ENCODE measurements at regions not wholly inside any gene's neighbourhood (a gene's known extent, or its start where the extent isn't known, plus 50 kb on each side); places are given as distances from the start of the nearest gene placed in this dataset.
A peak's percentile ranks its signal among the peaks of the same experiment; 100 is the strongest.
"Not testable (repeated sequence)": the region's sequence is repeated elsewhere in the genome, so short reads cannot be mapped to it uniquely, and the experiment has no call there.

GRCh38 chr1:87981810-87982209 lies 653.1 kb downstream of the LMO4 start:
- Mint-ChIP-seq H3K4me3 (no peak overlapping the region), H3K4me1 (peaks cover 13% of the 10 kb centered on the region), H3K27ac (no peak overlapping the region), H3K9me3 (no peaks in the 10 kb centered on the region), H3K36me3 (ENCODE audit: low read depth) (no peaks in the 10 kb centered on the region), H3K27me3 (ENCODE audit: low read depth) (no peaks in the 10 kb centered on the region)
- TF ChIP-seq, protein P1, sequence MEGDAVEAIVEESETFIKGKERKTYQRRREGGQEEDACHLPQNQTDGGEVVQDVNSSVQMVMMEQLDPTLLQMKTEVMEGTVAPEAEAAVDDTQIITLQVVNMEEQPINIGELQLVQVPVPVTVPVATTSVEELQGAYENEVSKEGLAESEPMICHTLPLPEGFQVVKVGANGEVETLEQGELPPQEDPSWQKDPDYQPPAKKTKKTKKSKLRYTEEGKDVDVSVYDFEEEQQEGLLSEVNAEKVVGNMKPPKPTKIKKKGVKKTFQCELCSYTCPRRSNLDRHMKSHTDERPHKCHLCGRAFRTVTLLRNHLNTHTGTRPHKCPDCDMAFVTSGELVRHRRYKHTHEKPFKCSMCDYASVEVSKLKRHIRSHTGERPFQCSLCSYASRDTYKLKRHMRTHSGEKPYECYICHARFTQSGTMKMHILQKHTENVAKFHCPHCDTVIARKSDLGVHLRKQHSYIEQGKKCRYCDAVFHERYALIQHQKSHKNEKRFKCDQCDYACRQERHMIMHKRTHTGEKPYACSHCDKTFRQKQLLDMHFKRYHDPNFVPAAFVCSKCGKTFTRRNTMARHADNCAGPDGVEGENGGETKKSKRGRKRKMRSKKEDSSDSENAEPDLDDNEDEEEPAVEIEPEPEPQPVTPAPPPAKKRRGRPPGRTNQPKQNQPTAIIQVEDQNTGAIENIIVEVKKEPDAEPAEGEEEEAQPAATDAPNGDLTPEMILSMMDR (IDR thresholded peaks at IDR 0.05; ENCODE audit: unreplicated experiment in 3 of 3) = no peak

GRCh38 chr1:87983841-87984240 lies 655.2 kb downstream of the LMO4 start:
- H3K4me3 Mint-ChIP-seq = no peak overlapping the region
- H3K9me3 Mint-ChIP-seq = no peaks in the 10 kb centered on the region

GRCh38 chr1:87985071-87985470 lies 656.4 kb downstream of the LMO4 start:
- Mint-ChIP-seq H3K9me3 (no peaks in the 10 kb centered on the region), H3K4me1 (peaks cover 2% of the 10 kb centered on the region), H3K4me3 (no peak overlapping the region), H3K27ac (no peak overlapping the region), H3K36me3 (ENCODE audit: low read depth) (no peaks in the 10 kb centered on the region), H3K27me3 (ENCODE audit: low read depth) (no peaks in the 10 kb centered on the region)
- TF ChIP-seq, protein P1 (IDR thresholded peaks at IDR 0.05; ENCODE audit: unreplicated experiment in 3 of 3) = no peak

More at GRCh38 chr1:87983841-87984240, 655.2 kb downstream of the LMO4 start:
- H3K27me3 Mint-ChIP-seq (ENCODE audit: low read depth) = no peaks in the 10 kb centered on the region
- H3K27ac Mint-ChIP-seq = no peak overlapping the region
- TF ChIP-seq, protein P1 (IDR thresholded peaks at IDR 0.05; ENCODE audit: unreplicated experiment in 3 of 3) = no peak
- peaks cover 13% of the 10 kb centered on the region for H3K4me1 Mint-ChIP-seq
- no peaks in the 10 kb centered on the region for H3K36me3 Mint-ChIP-seq (ENCODE audit: low read depth)

- TF ChIP-seq, protein P1 (IDR thresholded peaks at IDR 0.05; ENCODE audit: unreplicated experiment in 3 of 3) = peak in 1 of 3 experiments; percentile 9
Measured at GRCh38 chr1:87986130-87986866, 657.6 kb downstream of the LMO4 start.

DNA sequence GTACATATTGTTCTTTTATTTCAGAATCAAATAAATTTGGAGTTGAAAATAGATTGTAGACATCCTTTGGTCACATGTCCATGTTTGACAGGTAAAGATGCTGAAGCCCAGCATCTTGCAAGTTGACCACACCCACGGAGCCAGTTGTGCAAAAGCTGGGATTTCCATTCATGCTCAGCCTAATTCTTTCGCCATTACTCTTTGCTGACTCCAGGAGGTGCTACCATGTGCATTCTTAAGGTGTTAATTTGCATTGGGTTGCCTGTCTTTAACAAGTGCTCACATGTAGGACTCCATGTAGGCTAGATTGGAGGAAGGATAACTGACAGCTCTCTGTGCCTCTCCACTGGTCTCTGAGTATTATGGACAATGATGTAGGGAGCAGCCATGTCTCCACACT lies 660.7 kb downstream of the LMO4 start:
- Mint-ChIP-seq H3K4me3 (no peak overlapping the region), H3K27me3 (ENCODE audit: low read depth) (no peaks in the 10 kb centered on the region), H3K36me3 (ENCODE audit: low read depth) (no peaks in the 10 kb centered on the region), H3K27ac (no peak overlapping the region), H3K4me1 (no peaks in the 10 kb centered on the region), H3K9me3 (no peaks in the 10 kb centered on the region)
- TF ChIP-seq, protein P1 (IDR thresholded peaks at IDR 0.05; ENCODE audit: unreplicated experiment in 3 of 3) = no peak

More at GRCh38 chr1:87986130-87986866, 657.6 kb downstream of the LMO4 start:
- no peaks in the 10 kb centered on the region for H3K36me3 Mint-ChIP-seq (ENCODE audit: low read depth)
- H3K27ac Mint-ChIP-seq = no peak overlapping the region
- no peak overlapping the region for H3K4me3 Mint-ChIP-seq
- H3K27me3 Mint-ChIP-seq (ENCODE audit: low read depth) = no peaks in the 10 kb centered on the region
- H3K9me3 Mint-ChIP-seq = no peaks in the 10 kb centered on the region
- H3K4me1 Mint-ChIP-seq = no peaks in the 10 kb centered on the region

GRCh38 chr1:87992536-87992935 lies 663.9 kb downstream of the LMO4 start:
- not testable (repeated sequence) for H3K27me3 Mint-ChIP-seq (ENCODE audit: low read depth); H3K9me3 Mint-ChIP-seq; H3K4me3 Mint-ChIP-seq; H3K4me1 Mint-ChIP-seq; H3K27ac Mint-ChIP-seq; H3K36me3 Mint-ChIP-seq (ENCODE audit: low read depth)

Measured in nephron (organoid).